ENCODE measurements at regions not wholly inside any gene's neighbourhood (a gene's known extent, or its start where the extent isn't known, plus 50 kb on each side); places are given as distances from the start of the nearest gene placed in this dataset.
"Not testable (repeated sequence)": the region's sequence is repeated elsewhere in the genome, so short reads cannot be mapped to it uniquely, and the experiment has no call there.

GRCh38 chr15:81740416-81740815, 305.4 kb downstream of the MEX3B start:
- Histone ChIP-seq H3K4me1 (ENCODE audit: control insufficient read depth, insufficient read depth, low read length) (no peaks in the 10 kb centered on the region), H3K4me3 (ENCODE audit: low read length) (no peak overlapping the region), H3K36me3 (ENCODE audit: insufficient read depth, low read length) (no peaks in the 10 kb centered on the region), H3K27me3 (ENCODE audit: control insufficient read depth, insufficient read depth, low read length) (no peaks in the 10 kb centered on the region), H3K9me3 (replicated peaks; ENCODE audit: low read length) (no peaks in the 10 kb centered on the region), H3K4me2 (ENCODE audit: low read length) (no peak overlapping the region), H3K9ac (ENCODE audit: low read depth, low read length) (no peak overlapping the region)

DNA sequence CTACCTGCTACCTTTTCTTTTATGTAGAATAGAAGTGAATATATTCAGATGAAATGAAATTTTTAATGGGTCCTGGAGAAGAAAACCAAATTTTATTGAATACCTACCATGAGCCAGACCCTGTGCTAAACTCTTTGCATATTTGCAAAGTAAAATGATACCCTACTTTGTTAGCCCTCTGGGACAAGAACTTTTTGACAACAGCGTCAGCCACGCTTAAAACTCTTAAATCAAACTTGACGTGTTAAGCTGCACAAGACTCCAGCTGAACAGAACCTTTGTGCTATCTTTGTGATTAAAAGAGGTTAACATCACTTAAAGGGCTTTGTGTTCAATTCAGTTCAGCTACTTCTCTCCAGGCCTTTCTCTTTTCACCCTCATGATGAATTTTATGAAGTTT, 316.5 kb downstream of the MEX3B start:
- Histone ChIP-seq H3K36me3 (ENCODE audit: insufficient read depth, low read length) (no peaks in the 10 kb centered on the region), H3K9ac (ENCODE audit: low read depth, low read length) (no peak overlapping the region), H3K27me3 (ENCODE audit: control insufficient read depth, insufficient read depth, low read length) (no peaks in the 10 kb centered on the region), H3K4me3 (ENCODE audit: low read length) (no peak overlapping the region), H3K9me3 (replicated peaks; ENCODE audit: low read length) (no peaks in the 10 kb centered on the region), H3K4me2 (ENCODE audit: low read length) (no peak overlapping the region), H3K4me1 (ENCODE audit: control insufficient read depth, insufficient read depth, low read length) (no peaks in the 10 kb centered on the region)

- Histone ChIP-seq H3K4me2 (ENCODE audit: low read length) (no peak overlapping the region), H3K4me1 (ENCODE audit: control insufficient read depth, insufficient read depth, low read length) (no peaks in the 10 kb centered on the region), H3K9me3 (replicated peaks; ENCODE audit: low read length) (no peaks in the 10 kb centered on the region), H3K4me3 (ENCODE audit: low read length) (no peak overlapping the region), H3K27me3 (ENCODE audit: control insufficient read depth, insufficient read depth, low read length) (no peaks in the 10 kb centered on the region), H3K36me3 (ENCODE audit: insufficient read depth, low read length) (no peaks in the 10 kb centered on the region), H3K9ac (ENCODE audit: low read depth, low read length) (no peak overlapping the region)
These were observed 317.1 kb downstream of the MEX3B start for GRCh38 chr15:81728726-81729125.

DNA sequence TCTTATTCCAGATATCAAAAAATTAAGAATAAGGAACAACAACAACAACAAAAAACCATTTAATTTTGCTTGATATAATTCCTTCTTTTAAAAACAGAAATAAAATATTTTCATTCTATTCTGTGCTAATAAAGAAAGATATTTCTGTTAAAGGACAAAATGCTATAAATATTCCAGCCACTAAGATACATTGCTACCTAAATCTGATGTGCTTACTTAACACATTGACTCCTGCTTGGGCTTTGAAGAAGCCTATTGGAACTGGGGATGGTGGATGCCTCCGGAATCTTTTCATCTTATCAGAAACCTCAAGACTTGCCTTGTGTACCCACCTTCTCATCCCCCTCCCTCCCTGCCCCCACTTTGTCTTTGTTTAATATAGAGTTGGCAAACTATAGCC, 320.2 kb downstream of the MEX3B start:
- H3K27me3 ChIP-seq (ENCODE audit: control insufficient read depth, insufficient read depth, low read length): no peaks in the 10 kb centered on the region
- H3K9ac ChIP-seq (ENCODE audit: low read depth, low read length): no peak overlapping the region
- H3K4me1 ChIP-seq (ENCODE audit: control insufficient read depth, insufficient read depth, low read length): no peaks in the 10 kb centered on the region
- H3K36me3 ChIP-seq (ENCODE audit: insufficient read depth, low read length): no peaks in the 10 kb centered on the region
- no peaks in the 10 kb centered on the region for H3K9me3 ChIP-seq (replicated peaks; ENCODE audit: low read length)
- H3K4me2 ChIP-seq (ENCODE audit: low read length): no peak overlapping the region
- no peak overlapping the region for H3K4me3 ChIP-seq (ENCODE audit: low read length)

GRCh38 chr15:81724536-81724935, 321.3 kb downstream of the MEX3B start:
- Histone ChIP-seq H3K36me3 (ENCODE audit: insufficient read depth, low read length) (no peaks in the 10 kb centered on the region), H3K4me2 (ENCODE audit: low read length) (no peak overlapping the region), H3K9me3 (replicated peaks; ENCODE audit: low read length) (no peaks in the 10 kb centered on the region), H3K27me3 (ENCODE audit: control insufficient read depth, insufficient read depth, low read length) (no peaks in the 10 kb centered on the region), H3K4me3 (ENCODE audit: low read length) (no peak overlapping the region), H3K4me1 (ENCODE audit: control insufficient read depth, insufficient read depth, low read length) (no peaks in the 10 kb centered on the region), H3K9ac (ENCODE audit: low read depth, low read length) (no peak overlapping the region)

DNA sequence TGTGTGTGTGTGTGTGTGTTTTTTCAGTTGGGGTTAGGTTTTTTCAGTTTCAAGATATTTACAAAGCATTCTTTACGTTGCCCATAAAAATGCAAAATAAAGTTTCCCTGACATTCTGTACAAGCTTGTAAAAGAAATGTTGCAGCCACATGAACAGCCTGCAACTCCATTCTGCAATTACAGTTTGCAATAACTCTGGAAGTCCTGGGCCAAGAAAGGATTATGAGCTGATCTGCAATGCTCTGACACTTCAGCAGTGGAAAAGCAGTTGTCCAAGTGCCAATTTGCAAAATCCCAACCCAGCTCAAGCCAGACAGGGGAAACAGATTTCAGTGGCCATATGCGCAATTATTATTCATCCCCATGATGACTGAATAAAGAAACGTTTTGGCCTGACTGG, 322.1 kb downstream of the MEX3B start:
- Histone ChIP-seq H3K9me3 (replicated peaks; ENCODE audit: low read length) (no peaks in the 10 kb centered on the region), H3K4me3 (ENCODE audit: low read length) (no peak overlapping the region), H3K36me3 (ENCODE audit: insufficient read depth, low read length) (no peaks in the 10 kb centered on the region), H3K9ac (ENCODE audit: low read depth, low read length) (no peak overlapping the region), H3K4me2 (ENCODE audit: low read length) (no peak overlapping the region), H3K27me3 (ENCODE audit: control insufficient read depth, insufficient read depth, low read length) (no peaks in the 10 kb centered on the region), H3K4me1 (ENCODE audit: control insufficient read depth, insufficient read depth, low read length) (no peaks in the 10 kb centered on the region)

DNA sequence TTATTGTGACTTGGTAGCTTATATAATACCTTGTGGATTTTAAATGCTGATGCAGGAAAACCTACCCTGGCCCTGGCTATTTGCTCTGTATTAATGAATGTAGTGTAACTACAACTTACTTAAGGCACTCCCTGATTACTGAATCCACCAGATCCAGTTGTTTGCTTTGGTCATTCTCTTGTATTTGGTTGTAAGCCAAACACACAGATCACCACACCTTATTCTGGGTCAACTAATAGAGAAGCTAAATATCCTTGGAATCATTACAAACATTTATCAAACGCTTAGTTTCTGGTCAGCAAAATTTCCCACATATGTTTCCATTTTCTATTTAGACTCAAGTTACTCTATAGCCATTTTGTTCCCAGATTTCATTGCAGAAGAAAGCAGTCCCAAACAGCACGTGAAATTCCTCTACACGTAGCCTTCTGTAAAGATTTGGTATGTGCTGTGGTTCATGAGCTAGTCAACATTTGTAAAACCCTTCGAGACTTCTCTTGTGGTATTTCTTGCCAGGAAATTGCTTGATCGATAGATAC, 322.6 kb downstream of the MEX3B start:
- Histone ChIP-seq H3K4me1 (ENCODE audit: control insufficient read depth, insufficient read depth, low read length) (no peaks in the 10 kb centered on the region), H3K36me3 (ENCODE audit: insufficient read depth, low read length) (no peaks in the 10 kb centered on the region), H3K4me3 (ENCODE audit: low read length) (no peak overlapping the region), H3K9me3 (replicated peaks; ENCODE audit: low read length) (no peaks in the 10 kb centered on the region), H3K27me3 (ENCODE audit: control insufficient read depth, insufficient read depth, low read length) (no peaks in the 10 kb centered on the region), H3K4me2 (ENCODE audit: low read length) (no peak overlapping the region), H3K9ac (ENCODE audit: low read depth, low read length) (no peak overlapping the region)

- not testable (repeated sequence) for H3K4me1 ChIP-seq (ENCODE audit: control insufficient read depth, insufficient read depth, low read length); H3K36me3 ChIP-seq (ENCODE audit: insufficient read depth, low read length); H3K9ac ChIP-seq (ENCODE audit: low read depth, low read length); H3K9me3 ChIP-seq (replicated peaks; ENCODE audit: low read length); H3K4me2 ChIP-seq (ENCODE audit: low read length); H3K4me3 ChIP-seq (ENCODE audit: low read length); H3K27me3 ChIP-seq (ENCODE audit: control insufficient read depth, insufficient read depth, low read length)
These were observed 329.4 kb downstream of the MEX3B start for GRCh38 chr15:81716468-81716867.

GRCh38 chr15:81710328-81710727, 335.5 kb downstream of the MEX3B start:
- Histone ChIP-seq H3K4me2 (ENCODE audit: low read length) (no peak overlapping the region), H3K9me3 (replicated peaks; ENCODE audit: low read length) (no peaks in the 10 kb centered on the region), H3K9ac (ENCODE audit: low read depth, low read length) (no peak overlapping the region), H3K27me3 (ENCODE audit: control insufficient read depth, insufficient read depth, low read length) (no peaks in the 10 kb centered on the region), H3K4me3 (ENCODE audit: low read length) (no peak overlapping the region), H3K4me1 (ENCODE audit: control insufficient read depth, insufficient read depth, low read length) (no peaks in the 10 kb centered on the region), H3K36me3 (ENCODE audit: insufficient read depth, low read length) (no peaks in the 10 kb centered on the region)

DNA sequence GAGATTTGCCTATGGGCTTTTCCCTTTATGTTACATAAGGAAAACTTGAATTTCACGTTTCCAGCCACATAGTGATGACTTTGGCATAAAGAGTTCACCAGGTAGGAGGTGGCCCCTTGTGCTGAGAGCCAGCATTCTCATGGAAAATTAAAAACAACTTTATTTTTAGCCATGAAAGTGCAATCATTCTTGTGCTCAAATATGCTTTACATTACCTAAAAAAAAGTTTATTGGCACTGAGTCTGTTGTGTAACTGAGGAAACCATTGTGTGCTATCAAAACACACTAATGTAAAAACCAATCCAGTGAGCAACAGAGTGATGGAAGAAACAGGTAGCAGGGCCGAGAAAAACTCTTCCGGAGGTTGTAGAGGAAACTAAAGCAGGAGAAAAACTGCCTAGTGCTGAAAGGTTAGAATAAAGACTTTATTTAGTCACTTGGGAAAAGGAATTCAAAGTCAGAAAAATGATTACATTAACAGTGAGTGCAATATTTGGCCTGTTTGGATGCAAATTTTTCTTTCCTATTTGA, 332.9 kb upstream of the TMC3 start:
- not testable (repeated sequence) for H3K9ac ChIP-seq (ENCODE audit: low read depth, low read length); H3K4me3 ChIP-seq (ENCODE audit: low read length); H3K4me2 ChIP-seq (ENCODE audit: low read length); H3K9me3 ChIP-seq (replicated peaks; ENCODE audit: low read length); H3K4me1 ChIP-seq (ENCODE audit: control insufficient read depth, insufficient read depth, low read length); H3K36me3 ChIP-seq (ENCODE audit: insufficient read depth, low read length); H3K27me3 ChIP-seq (ENCODE audit: control insufficient read depth, insufficient read depth, low read length)

DNA sequence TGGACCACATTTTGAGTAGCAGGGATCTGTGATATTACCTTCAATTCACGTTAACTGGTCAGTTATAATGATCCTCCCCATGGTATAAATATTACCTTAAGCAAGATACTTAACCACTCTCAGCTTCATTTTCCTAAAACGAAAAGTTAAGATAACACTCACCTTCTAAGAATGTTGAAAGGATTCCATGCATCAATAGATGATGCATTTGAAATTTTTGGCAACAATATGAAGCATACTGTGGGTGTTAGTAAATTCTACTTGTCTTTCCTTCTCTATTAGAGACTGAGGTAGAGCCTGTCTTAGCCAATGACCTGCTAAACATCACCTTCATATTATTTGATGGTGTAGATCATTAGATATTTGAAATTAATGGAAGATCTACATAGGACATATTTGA, 331.7 kb upstream of the TMC3 start:
- H3K9ac ChIP-seq (ENCODE audit: low read depth, low read length): not testable (repeated sequence)

DNA sequence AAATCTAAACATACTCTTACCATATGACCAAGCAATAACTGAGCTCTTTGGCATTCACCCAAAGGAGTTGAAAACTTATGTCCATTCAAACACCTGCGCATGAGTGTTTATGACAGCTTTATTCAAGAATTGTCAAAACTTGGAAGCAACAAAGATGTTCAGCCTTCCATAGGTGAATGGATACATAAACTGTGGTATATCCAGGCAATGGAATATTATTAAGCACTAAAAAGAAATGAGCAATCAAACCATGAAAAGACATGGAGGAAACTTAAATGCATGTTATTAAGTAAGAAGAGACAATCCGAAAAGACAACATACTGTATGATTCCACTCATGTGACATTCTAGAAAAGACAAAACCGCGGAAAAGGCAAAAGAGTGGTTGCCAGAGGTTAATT, 312.0 kb upstream of the TMC3 start:
- Histone ChIP-seq H3K9me3 (replicated peaks; ENCODE audit: low read length) (no peaks in the 10 kb centered on the region), H3K4me3 (ENCODE audit: low read length) (no peak overlapping the region), H3K4me2 (ENCODE audit: low read length) (no peak overlapping the region), H3K4me1 (ENCODE audit: control insufficient read depth, insufficient read depth, low read length) (no peaks in the 10 kb centered on the region), H3K27me3 (ENCODE audit: control insufficient read depth, insufficient read depth, low read length) (no peaks in the 10 kb centered on the region), H3K9ac (ENCODE audit: low read depth, low read length) (no peak overlapping the region), H3K36me3 (ENCODE audit: insufficient read depth, low read length) (no peaks in the 10 kb centered on the region)

More for the DNA sequence above, 331.7 kb upstream of the TMC3 start:
- not testable (repeated sequence) for H3K4me2 ChIP-seq (ENCODE audit: low read length); H3K9me3 ChIP-seq (replicated peaks; ENCODE audit: low read length); H3K27me3 ChIP-seq (ENCODE audit: control insufficient read depth, insufficient read depth, low read length); H3K4me3 ChIP-seq (ENCODE audit: low read length); H3K36me3 ChIP-seq (ENCODE audit: insufficient read depth, low read length); H3K4me1 ChIP-seq (ENCODE audit: control insufficient read depth, insufficient read depth, low read length)

Measured in skeletal muscle satellite cell (primary cell).